Hematopoietic multipotent progenitor cell treated with erythropoietin and hydrocortisone succinate and interleukin-3 and kit ligand, for 6 days (in vitro differentiated cells): ENCODE measurements at regions not wholly inside any gene's neighbourhood (a gene's known extent, or its start where the extent isn't known, plus 50 kb on each side); places are given as distances from the start of the nearest gene placed in this dataset.

Source experiments
- DNase-seq: peaks from one replicate; pipeline ENCODE4 v3.0.0-alpha.2; 2015

DNA sequence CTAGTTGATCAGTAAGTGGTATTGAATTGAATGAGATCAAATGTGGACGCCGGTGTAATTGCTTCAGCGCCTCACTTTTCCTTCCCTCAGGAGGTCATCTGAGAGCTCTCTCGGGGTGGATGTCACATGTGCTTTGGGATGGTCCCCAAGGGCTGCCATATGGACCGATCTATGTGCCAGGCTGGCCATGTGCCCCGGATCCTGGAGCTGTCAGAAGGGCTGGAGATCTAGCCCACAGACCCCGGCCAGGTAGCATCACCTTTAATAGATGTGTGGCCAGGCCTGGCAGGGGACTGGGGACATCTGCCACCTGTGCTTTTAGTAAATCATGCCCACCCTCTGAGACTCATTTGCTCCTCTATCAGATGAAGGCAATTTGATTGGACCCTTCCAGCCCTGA, 95.3 kb upstream of the CRHR1 start:
- DNase-seq, result no peak

DNA sequence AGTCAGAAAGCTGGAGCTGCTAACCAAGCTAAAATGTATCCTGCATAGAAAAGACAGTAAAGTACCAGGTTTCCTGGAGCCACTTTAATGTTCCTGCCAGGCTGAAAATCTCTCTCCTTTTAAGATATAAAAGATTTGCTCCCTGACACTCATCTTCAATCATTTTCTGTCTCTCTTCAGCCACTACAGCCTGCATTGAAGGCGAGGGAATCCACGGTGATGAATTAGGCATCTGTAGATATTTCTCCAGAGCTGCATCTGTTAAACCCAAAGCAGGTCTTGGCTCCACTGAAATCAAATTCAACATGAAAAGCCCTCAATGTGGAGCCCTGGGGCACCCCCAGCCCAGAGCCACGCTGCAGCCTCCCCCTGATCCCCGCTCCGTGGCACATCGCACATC, 94.7 kb upstream of the CRHR1 start:
- DNase-seq, result no peak

DNA sequence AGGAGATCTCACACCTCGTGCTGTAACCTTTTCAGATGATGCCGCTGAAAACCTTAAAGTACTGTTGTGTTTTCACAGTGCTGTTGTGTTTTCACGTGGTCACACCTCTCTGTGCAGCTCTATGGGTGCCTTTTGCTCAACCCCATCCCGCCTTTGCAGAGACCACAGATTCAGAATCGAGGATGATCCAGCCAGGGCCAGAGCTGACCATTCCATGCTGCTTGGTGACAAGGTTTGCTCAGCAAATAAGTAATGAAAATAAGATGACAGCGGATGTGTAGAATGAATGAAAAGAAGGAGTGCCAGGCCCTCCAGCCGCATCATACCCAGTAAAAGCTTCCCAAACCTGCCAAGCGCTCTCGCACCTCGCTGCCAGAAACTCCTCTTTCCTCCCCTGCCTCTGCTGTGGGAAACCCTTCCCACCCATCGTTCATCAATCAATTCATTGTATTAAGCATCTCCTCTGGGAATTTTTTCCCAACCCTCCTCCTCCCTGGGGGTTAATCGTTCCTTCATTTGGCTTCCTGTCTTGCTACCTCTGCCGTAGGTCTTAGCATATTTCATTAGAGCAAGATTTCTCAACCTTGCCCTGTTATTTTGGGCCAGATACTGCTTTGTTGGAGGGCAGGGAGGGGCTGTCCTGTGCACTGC, 93.4 kb upstream of the CRHR1 start:
- DNase-seq, result no peak

DNA sequence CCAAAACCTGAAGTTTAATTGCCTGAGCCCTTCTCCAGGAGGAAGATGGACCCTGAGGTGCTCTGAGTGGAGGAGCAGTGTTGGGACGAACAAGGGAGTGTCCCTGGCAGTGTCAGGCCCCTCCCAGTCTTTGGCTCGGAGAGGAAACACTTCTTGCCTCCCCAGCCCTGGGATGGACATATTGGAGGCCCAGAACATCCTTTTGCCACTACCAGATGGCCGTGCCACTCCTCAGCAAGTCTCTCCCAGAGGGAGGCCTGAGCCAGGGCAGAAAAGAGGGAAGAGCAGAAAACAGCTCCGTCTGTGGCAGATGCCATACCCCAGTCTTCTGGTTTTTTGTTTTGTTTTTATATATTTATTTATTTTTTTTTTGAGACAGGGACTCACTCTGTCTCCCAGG, 91.5 kb upstream of the CRHR1 start:
- DNase-seq, result no peak

DNA sequence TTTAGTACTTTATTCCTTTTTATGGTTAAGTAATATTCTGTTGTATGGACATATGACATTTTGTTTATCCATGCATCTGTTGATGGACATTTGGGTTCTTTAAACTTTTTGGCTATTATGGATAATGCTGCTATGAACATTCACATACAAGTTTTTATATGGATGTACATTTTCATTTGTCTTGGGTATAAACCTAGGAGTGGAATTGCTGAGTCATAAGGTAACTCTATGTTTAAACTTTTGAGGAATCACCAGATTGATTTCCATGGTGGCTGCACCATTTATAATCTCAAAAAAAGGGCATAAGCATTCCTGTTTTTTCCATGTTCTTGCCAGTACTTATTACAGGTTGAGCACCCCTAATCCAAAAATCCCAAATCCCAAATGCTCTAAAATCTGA, 90.3 kb upstream of the CRHR1 start:
- DNase-seq, result no peak

DNA sequence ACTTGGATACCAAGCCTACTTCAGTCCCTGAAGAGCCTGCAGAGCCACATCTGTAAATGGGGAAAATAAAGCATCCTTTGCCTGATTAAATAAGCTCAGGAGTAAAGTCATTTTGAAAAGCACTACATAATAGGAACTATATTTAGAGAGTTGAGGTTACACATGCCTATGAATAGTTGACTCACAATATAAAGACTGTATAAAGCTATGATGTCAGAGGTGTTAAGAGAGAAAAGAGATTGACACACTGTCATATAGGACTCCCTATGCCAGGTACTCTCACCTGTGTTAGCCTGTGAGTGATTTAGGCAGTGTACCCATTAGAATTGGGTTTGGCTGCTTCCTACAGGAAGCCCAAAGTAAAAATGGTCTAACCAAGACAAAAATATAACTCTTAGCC, 87.7 kb upstream of the CRHR1 start:
- DNase-seq, result no peak

DNA sequence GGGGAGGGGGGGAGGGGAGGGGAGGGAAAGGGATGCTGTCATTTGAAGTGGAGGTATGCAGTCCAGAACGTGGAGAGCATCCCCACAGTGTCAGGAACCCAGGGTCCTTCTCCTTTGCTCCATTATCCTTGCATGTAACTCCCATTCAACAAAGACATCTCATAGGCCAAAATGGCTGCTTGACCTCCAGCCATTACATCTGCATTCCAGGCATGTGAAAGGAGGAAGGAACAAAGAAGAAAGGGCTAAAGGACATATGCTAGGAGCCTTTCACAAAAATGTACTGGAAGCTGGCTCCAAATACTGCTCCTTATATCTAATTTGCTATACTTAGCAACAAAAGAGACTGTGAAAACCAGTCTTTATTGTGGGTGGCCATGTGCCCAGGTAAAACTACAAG, 87.0 kb upstream of the CRHR1 start:
- no peak for DNase-seq

DNA sequence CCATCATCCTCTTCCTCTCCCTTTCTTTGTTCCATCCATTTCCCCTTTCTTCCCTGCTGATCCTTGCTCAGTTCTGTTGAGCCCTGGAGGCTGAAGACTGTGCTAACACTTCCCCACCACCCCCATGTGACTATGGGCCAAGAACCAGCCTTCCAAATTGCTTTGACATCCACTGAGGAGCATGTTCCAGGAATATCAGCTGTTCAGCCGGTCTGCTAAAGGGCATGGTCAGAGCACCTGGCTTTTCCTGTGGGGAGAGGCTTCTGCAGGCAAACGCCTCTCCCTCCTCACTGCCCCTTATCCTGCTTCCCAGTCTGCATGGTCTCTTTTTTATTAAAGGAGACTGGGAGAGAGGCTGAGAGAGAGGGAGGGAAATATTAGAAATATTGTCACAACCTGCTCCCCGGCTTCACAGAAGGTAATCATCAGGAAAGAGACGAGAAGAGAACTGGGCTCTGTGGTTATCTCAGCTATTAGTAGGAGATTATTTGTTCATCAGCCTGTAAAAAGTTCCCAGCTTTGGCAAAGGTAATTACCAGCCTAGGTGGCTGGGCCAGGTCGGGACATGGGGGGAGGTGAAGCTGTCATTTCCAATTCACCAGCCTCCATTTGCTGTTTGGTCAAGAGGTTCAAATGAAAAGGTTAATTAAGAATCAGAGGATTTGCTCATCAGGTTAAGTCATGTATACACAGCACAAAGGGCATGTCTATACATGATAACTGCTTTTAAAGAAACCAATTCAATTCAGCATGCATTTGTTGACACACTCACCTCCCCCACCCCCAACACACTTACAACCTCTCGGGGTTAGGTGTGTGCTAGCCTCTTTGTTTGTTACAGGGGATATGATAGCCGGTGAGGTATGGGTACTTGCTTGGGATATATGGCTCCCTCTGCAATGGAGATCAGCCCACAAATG, 83.7 kb upstream of the CRHR1 start:
- no peak for DNase-seq

DNA sequence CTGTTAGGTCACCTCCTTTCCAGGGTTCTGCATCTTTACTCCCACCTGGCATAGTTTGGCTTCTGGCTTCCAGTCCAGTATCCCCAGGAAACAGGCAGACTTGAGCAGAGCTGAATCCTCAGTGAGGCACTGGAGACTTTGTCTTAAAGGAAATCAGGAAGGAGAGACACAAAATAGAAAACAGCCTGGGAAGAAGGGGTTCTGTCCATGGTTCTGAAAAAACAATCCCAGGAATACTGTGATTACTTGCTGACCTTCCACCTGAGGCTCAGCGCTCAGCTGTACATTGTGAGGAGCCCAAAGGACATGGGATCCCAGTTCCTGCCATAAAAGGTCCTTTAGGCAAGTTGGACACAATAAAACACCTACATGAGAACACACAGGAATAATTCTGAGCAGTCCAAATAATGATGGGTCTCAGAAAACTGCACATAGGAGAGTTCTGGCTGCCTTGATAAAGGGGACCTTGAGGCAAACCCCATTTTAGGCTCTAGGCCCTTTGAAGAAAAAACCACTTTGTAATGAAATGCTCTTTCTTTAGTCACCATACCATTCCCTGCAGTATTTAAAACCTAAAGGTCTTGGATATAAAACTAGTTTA, 81.4 kb upstream of the CRHR1 start:
- peak; percentile 6 for DNase-seq

DNA sequence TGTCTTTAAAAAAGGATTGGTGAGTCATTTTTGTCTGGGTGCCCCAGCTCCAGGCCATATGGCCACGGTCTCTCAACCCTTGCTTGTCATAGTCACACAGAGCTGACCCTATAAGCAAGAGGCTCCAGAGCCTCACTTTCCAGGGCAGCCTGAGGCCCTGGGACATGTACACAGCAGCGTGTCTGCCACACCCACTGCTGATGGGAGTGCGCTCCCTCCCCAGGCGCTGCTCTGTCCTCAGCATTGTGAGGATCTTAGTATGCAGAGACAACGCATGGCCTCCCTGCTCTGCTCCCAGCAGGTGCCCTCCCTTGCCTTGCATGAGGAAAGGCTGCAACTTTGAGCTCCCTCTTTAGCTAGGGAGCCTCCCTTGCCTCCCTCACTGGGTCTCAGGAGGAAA, 80.8 kb upstream of the CRHR1 start:
- no peak for DNase-seq

DNA sequence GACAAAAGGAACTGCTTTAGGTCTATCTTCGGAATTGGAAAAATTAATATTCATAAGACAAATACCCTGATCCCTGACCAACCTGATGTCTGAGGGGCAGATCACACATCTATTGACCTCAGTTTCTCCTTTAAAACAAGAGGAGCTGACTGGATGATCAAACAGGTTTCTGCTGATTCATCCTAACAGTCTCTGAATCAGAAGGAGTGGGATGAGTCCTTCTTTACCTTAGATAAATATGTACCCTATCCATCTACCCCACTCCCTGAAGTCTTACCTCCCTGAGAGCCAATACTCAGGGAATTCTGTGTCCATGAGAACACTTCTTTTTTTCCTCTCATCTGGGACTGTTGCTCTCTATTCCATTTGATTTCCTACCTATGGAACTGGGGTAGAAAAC, 80.3 kb upstream of the CRHR1 start:
- DNase-seq, result no peak

DNA sequence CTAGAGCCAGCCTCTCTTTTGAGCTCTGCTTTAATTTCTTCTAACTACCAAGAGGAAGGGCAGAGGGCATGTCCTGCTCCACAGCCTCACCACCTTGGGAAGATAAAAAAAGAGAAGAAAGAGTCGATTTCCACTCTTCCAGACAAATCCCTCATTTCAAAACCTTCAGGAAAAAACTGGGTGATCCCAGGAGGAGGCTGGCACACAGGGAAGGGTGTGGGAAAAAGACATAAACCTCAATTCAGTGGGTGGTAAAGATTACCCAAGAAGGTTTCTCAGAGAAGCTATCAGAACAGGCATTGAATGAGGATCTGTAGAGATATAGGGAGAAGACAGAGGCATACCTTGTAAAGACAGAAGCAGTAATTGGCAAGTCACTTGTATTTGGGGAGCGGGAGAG, 79.9 kb upstream of the CRHR1 start:
- no peak for DNase-seq

DNA sequence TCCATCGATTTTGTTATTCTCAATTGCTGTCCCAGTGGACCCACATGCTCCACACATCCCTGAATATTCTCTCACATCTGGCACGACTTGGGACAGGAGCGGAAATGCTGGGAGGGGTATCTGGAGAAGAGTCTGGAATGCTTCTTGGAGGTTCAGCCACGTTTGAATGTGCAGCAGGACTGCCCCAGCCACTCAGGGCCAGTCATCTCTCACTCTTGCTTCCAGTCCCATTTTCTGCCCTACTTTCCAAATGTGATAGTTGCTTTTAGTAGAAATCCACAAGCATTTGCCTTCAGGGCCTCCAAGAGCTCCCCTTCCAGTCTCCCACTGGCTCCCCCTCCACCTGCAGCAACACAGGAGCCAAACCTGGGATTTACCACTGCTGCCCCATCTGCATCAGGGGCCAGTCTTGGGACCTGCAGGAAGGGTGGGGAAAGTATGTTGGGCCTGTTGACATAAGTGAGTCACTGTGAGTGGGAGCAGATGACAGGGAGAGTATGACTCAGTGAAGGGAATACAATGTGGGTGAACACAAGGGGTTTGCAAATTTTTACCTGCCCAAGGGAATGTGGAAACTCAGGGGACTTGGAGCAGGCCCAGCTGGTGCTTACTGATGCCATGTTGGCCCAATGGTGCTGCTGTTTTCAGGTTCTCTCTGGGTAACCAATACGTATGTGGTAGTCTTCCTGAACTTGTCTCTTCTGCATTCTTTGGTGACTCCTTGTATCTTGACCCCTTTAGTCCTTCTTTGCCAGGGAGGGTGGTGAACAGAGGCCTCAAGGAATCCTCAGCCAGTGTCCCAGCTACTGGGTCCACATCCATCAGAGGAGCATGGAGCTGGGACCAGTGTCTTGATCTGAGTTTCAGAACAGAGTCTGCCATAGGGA, 78.8 kb upstream of the CRHR1 start:
- no peak for DNase-seq

DNA sequence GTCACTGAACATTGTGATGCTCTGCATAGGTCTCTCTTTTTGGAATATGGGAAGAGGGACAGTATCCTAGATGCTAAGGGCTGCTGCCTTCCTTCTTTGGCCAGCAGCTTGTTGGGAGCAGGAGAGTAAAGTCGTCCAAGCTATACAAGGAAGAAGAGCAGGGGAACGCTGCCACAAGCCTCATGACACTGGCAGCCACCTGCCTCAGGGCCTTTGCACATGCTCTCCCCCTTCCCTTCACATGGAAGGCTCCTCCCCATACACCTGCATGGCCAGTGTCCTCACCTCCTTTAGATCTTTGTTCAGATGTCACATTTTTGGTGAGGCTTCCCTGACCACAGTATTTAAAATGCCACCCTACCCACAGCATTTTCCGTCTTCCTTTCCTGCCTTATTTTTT, 78.1 kb upstream of the CRHR1 start:
- no peak for DNase-seq

DNA sequence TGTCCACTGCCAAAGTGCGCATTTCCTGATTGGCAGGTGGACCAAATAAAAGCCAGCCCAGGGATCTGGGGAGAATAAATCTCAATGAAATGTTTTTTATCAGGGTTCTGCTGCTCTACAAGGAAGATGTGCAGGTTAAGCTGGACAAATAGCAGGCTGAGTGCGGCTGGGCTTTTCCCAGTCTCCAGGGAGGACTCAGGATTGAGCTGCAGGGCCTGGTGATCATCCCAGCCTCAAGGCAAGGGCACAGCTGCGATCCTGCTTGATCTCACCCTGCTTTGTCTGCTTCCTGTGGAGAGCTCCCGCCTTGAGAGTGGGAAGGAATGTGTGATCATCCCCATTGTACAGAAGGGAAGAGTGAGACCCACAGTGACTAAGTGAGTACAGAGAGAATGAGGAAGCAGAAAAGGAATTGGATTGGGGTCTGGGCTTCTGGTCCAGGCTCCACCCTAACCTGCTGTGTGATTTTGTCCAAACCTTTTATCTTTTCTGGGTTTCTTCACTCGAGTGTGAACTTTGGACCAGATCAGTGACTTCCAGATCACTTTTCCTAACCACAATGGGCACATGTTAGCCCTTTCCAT, 75.3 kb upstream of the CRHR1 start:
- no peak for DNase-seq

DNA sequence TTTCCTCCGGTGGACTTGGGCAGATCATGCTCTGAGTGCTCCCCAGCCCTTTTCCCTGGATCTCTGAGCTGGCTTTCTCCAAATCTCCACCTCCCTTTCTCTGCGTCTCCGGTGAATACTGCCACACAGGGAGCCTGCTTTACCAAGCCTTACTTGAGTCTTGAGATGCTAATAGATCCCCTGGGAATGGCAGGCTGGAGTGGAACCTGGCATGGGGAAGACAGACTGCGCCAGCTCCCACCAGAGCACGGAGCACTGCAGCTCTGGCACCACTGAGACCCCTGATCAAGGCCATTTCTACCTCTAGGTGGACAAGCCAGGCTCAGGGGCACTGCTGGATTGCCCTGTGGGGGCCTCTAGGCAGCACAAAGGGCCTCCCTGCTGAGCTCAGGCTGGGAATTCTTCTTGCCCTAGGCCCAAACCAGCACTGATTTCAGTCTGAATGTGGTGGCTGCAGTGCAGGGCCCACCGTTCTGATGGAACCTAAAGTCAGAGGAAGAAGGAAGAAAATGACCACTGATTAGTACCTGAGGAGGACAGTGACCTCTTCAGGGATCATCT, 74.3 kb upstream of the CRHR1 start:
- no peak for DNase-seq

DNA sequence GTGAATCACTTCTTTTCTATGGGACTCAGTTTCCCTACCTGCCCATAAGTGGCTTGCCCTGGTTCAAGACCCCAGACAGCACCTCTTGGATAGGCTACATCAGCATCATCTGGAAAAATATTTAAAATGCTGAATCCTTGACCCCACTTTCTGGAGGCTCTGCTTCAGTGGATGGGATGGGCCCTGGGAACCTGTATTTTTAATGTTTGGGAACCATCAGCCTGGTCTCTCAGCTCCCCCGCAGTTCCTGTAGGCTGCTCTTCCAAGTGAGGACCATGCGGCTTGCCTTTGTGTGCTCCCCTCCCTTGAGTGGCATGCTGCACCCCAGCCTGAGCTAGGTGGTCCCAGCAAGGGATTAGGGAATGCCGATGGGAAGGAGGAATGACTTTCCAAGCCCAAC, 68.3 kb upstream of the CRHR1 start:
- no peak for DNase-seq

DNA sequence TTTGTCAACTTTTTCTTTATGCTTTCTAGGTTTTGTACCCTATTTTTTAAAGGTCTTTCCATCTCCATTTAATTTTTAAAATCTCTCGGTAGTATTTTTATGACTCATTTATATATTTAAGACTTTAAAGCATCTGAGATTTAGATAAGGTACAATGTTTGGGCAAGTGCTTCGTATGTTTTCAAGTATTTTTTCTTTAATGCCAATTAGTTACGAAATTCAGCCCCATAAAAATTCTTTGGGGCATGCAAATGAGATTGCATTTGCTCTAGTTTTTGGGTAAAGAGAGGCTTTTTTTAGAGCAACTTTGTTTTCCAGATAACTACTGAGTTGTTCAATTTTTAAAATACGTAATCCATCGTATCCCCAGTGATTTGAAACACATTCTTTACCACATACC, 65.3 kb upstream of the CRHR1 start:
- no peak for DNase-seq

DNA sequence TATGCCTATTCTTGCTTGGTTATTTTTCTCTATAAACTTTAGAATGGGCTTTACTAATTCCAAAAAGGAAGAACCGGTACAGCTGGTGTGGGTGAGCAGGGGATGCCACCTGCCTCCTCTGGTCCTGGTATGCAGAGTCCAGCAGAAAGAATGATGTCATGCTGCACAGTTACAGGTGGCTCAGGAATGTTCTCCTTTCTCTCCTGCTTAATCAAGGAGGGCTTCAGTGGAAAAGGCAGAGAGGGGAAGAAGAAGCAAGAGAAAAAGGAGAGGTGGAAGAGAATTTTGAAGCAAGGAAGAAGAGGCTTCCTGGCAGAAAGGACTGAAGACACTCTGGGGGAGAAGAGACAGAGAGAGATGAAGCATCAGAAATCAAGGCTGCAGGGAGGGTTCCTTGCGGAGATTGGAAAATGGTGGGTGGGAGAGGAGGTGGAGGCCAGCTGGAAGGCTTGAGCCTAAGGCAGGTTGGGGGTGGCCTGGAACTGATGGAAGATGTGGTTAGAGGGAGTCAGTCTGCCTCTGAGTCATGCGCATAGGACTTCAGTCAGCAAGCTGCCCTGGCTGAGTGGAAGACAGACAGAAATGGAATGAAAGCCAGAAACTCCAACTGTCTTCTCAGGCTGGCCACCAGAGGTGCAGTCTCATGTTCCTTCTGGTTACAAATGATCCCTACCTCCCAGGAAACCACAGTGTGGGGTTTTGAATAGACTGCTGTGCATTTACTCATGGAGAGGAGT, 64.6 kb upstream of the CRHR1 start:
- DNase-seq, result peak; percentile 26

DNA sequence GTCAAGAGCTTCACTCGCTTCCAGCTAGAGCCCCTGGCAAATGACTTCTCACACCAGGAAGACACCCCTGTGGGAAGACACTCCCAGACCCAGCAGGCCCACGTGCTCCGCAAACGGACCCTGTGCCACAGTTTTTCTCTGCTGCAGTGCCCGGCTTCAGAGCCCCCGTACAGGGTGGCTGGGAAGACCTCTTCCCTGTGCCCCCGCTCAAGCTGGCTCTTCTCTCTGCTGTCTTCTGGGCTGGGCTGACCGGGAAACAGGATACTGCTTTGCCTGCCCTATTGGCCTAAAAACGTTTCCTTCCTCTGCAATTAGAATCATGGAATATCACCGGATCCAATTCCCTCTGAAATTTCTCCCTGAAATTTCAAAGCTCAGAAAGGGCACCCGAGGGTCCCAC, 63.7 kb upstream of the CRHR1 start:
- no peak for DNase-seq

DNA sequence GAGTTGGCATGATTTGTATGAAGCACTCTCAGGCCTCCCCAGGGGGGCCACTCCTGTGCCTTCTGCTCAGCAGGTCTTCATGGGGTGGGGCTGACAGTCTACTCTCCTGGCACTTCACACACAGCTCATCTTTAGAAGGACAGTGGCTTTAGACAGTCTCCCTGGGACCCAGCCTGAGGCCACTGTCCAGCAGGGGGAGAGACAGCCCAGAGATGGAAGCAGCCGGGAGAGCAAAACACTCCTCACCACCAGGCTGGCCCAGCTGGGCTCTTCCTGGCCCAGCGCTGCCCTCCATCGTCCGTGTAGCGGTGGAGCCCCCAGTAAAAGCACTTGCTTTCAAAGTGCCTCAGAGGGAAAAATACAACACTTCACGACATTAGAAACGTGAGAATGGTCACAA, 62.0 kb upstream of the CRHR1 start:
- peak; percentile 16 for DNase-seq
